K562 (cell line): ENCODE measurements at regions not wholly inside any gene's neighbourhood (a gene's known extent, or its start where the extent isn't known, plus 50 kb on each side); places are given as distances from the start of the nearest gene placed in this dataset.

Experiments used
- ATF7 ChIP-seq: fragments of 450-650 bp; IDR thresholded peaks from 2 replicates; pipeline ENCODE4 v1.7.1; 2014; ENCODE audit warnings: mild to moderate bottlenecking, moderate library complexity
- BACH1 ChIP-seq: fragments of 200-800 bp; sonication (Bioruptor generic); IDR thresholded peaks from 2 replicates; pipeline ENCODE4 v1.6.1; 2016; ENCODE audit warnings: missing genetic modification characterization, missing compliant biosample characterization
- CREB1 ChIP-seq, 2 experiments: sonication (generic) in 1 of 2; formaldehyde crosslinking in 1 of 2; IDR thresholded peaks; 2 replicates each; pipeline versions ENCODE4 v1.6.1 to v1.8.0; 2012 to 2022; ENCODE audit warnings: inconsistent platforms in 1 of 2, mild to moderate bottlenecking in 1 of 2, missing genetic modification reagents in 1 of 2, moderate library complexity in 1 of 2
- FOXA3 ChIP-seq, 2 experiments: fragments of 450-650 bp in 1 of 2; sonication (generic) in 1 of 2; formaldehyde crosslinking; IDR thresholded peaks in 1 of 2; conservative IDR thresholded peaks in 1 of 2; 2 replicates each; pipeline versions ENCODE4 v1.4.0 to v1.8.0; 2020 to 2022; ENCODE audit warnings: mild to moderate bottlenecking in 2 of 2, missing genetic modification reagents in 1 of 2
- HDAC8 ChIP-seq: fragments of 450-650 bp; IDR thresholded peaks from 2 replicates; pipeline ENCODE4 v1.6.1; 2016; ENCODE audit warnings: mild to moderate bottlenecking, missing genetic modification characterization, moderate library complexity, missing compliant biosample characterization
- KHSRP ChIP-seq: fragments of 450-650 bp; IDR thresholded peaks from 2 replicates; pipeline ENCODE4 v1.6.1; 2017
- NR2C2 ChIP-seq, 2 experiments: fragments of 200-800 bp in 1 of 2; sonication (Bioruptor generic) in 1 of 2; sonication (generic) in 1 of 2; formaldehyde crosslinking in 1 of 2; IDR thresholded peaks; 2 replicates each; pipeline versions ENCODE4 v1.6.1 to v1.8.0; 2016 to 2022; ENCODE audit warnings: mild to moderate bottlenecking in 1 of 2, missing compliant biosample characterization in 1 of 2, missing genetic modification characterization in 1 of 2, missing genetic modification reagents in 1 of 2
- RBM14 ChIP-seq: fragments of 200-400 bp; formaldehyde crosslinking; IDR thresholded peaks from 2 replicates; pipeline ENCODE4 v1.6.1; 2018; ENCODE audit warnings: low read depth, mild to moderate bottlenecking, low read length, moderate library complexity, borderline replicate concordance; ENCODE audit not compliant: insufficient read depth
- RBM22 ChIP-seq: fragments of 200-400 bp; formaldehyde crosslinking; IDR thresholded peaks from 2 replicates; pipeline ENCODE4 v1.6.1; 2018; ENCODE audit warnings: low read length, low read depth; ENCODE audit not compliant: poor library complexity, severe bottlenecking
- SRSF9 ChIP-seq: fragments of 200-400 bp; formaldehyde crosslinking; IDR thresholded peaks from 2 replicates; pipeline ENCODE4 v1.6.1; 2017; ENCODE audit warnings: low read depth, low read length, borderline replicate concordance
- TRIM24 ChIP-seq, 2 experiments: fragments of 450-650 bp; IDR thresholded peaks; 2 replicates each; pipeline ENCODE4 v1.6.1; 2016
- U2AF1 ChIP-seq: fragments of 200-400 bp; formaldehyde crosslinking; optimal IDR thresholded peaks from 2 replicates; pipeline ENCODE3; 2017; ENCODE audit warnings: mild to moderate bottlenecking, low read depth, low read length, moderate library complexity
- ZBTB8A ChIP-seq: fragments of 450-650 bp; IDR thresholded peaks from 2 replicates; pipeline ENCODE4 v1.6.1; 2018; ENCODE audit warnings: mild to moderate bottlenecking, moderate library complexity; ENCODE audit not compliant: partially characterized antibody
- ZFP91 ChIP-seq: sonication (generic); formaldehyde crosslinking; IDR thresholded peaks from 2 replicates; pipeline ENCODE4 v1.8.0; 2022; ENCODE audit warnings: mild to moderate bottlenecking, missing genetic modification reagents
- ZNF780A ChIP-seq: fragments of 250-450 bp; sonication (Bioruptor Pico); IDR thresholded peaks from 2 replicates; pipeline ENCODE4 v1.5.0; 2021; ENCODE audit warnings: mild to moderate bottlenecking
- TF ChIP-seq, protein P1 (sequence below): fragments of 250-450 bp; sonication (Bioruptor Pico); IDR thresholded peaks from 2 replicates; pipeline ENCODE4 v1.5.0; 2021
- TF ChIP-seq, protein P2 (sequence below): fragments of 200-800 bp; sonication (Bioruptor generic); IDR thresholded peaks from 2 replicates; pipeline ENCODE4 v1.6.1; 2017; ENCODE audit warnings: missing genetic modification characterization, missing compliant biosample characterization
- TF ChIP-seq, protein P3 (sequence below): fragments of 250-450 bp; sonication (Bioruptor Pico); IDR thresholded peaks from 2 replicates; pipeline ENCODE4 v1.5.0; 2022; ENCODE audit warnings: mild to moderate bottlenecking

DNA sequence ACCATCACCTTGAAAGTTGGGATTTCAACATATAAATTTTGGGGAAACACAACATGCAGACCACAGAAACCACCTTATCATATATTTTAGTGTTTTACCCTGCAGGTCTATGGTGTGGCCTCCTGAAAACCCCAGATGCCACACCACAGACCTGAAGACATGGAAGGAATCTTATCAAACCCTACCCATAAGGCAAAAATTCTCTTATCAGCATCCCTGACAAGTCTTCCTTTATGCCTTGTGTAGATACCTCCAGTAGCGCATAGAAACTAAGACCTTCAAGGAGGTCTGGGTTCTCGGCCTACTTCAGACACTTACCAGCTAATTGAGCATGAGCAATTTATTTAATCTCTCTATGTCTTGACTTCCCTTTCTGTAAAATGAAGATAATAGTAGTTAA lies 59.1 kb upstream of the SLC14A2 start (continued):
- TF ChIP-seq, protein P1, sequence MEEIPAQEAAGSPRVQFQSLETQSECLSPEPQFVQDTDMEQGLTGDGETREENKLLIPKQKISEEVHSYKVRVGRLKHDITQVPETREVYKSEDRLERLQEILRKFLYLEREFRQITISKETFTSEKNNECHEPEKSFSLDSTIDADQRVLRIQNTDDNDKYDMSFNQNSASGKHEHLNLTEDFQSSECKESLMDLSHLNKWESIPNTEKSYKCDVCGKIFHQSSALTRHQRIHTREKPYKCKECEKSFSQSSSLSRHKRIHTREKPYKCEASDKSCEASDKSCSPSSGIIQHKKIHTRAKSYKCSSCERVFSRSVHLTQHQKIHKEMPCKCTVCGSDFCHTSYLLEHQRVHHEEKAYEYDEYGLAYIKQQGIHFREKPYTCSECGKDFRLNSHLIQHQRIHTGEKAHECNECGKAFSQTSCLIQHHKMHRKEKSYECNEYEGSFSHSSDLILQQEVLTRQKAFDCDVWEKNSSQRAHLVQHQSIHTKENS (CRISPR knock-in tag) = no peak
- TF ChIP-seq ATF7 (no peak), TRIM24 (IDR thresholded peaks at IDR 0.05) (no peak), HDAC8 (tag) (no peak), SRSF9 (no peak), RBM14 (no peak), CREB1 (IDR thresholded peaks at IDR 0.05) (no peak), CREB1 (CRISPR knock-in tag; IDR thresholded peaks at IDR 0.05) (no peak), RBM22 (no peak), FOXA3 (CRISPR knock-in tag; conservative IDR thresholded peaks at IDR 0.05 in 1 of 2, IDR thresholded peaks at IDR 0.05 in 1 of 2) (no peak), U2AF1 (no peak), NR2C2 (CRISPR knock-in tag; IDR thresholded peaks at IDR 0.05) (no peak), NR2C2 (tag; IDR thresholded peaks at IDR 0.05) (no peak), ZFP91 (no peak), KHSRP (no peak), BACH1 (tag) (no peak), ZBTB8A (no peak), ZNF780A (CRISPR knock-in tag) (no peak)
- TF ChIP-seq, protein P2, sequence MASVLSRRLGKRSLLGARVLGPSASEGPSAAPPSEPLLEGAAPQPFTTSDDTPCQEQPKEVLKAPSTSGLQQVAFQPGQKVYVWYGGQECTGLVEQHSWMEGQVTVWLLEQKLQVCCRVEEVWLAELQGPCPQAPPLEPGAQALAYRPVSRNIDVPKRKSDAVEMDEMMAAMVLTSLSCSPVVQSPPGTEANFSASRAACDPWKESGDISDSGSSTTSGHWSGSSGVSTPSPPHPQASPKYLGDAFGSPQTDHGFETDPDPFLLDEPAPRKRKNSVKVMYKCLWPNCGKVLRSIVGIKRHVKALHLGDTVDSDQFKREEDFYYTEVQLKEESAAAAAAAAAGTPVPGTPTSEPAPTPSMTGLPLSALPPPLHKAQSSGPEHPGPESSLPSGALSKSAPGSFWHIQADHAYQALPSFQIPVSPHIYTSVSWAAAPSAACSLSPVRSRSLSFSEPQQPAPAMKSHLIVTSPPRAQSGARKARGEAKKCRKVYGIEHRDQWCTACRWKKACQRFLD (CRISPR knock-in tag) = no peak
- TF ChIP-seq, protein P3, sequence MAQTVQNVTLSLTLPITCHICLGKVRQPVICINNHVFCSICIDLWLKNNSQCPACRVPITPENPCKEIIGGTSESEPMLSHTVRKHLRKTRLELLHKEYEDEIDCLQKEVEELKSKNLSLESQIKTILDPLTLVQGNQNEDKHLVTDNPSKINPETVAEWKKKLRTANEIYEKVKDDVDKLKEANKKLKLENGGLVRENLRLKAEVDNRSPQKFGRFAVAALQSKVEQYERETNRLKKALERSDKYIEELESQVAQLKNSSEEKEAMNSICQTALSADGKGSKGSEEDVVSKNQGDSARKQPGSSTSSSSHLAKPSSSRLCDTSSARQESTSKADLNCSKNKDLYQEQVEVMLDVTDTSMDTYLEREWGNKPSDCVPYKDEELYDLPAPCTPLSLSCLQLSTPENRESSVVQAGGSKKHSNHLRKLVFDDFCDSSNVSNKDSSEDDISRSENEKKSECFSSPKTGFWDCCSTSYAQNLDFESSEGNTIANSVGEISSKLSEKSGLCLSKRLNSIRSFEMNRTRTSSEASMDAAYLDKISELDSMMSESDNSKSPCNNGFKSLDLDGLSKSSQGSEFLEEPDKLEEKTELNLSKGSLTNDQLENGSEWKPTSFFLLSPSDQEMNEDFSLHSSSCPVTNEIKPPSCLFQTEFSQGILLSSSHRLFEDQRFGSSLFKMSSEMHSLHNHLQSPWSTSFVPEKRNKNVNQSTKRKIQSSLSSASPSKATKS (CRISPR knock-in tag) = no peak
